Activated CD4-positive, alpha-beta T cell treated with anti-CD3 and anti-CD28 coated beads for 1 hour (primary cell): ENCODE measurements at regions not wholly inside any gene's neighbourhood (a gene's known extent, or its start where the extent isn't known, plus 50 kb on each side); places are given as distances from the start of the nearest gene placed in this dataset.

Experiments
- DNase-seq: peaks from one replicate; pipeline ENCODE4 v3.0.0-alpha.2; 2020

DNA sequence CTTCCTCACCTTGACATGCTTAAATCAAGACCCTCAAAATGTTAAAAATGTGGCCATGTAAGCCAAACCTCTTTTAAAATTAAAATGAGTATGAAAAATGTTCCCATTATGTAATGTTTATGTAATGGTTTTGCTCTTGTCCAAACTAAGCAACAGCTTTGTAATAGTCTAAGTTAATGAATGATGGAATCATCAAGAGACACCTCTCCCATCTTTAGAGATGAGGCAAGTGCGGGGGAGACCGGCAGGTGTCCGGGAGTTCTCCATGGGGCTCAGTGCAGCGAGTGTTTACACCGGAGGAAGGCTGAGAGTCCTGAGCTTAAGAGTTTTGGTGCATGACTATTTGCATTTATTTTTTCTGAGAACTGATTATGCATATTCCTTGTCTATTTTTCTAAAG, 384.9 kb upstream of the RNF32 start:
- DNase-seq = no peak

DNA sequence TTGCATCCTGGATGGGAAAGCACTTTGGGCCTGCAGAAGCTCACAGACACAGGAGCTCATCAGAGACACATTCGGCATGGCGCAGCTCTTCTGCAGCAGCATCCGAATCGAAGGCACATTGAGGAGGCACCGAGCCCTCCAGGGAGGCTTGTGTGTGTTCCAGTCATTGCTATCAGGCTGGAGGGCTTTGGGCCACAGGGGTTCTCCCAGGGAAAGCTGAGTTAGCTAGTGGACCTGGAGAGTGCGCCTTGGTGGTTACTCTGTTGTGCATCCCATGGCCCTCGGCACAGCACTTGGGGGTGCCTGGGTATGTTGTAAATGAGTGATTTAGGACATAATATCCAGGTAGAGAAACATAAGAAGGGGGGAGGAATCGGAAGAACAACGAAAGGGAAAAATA, 388.7 kb upstream of the RNF32 start:
- no peak for DNase-seq

DNA sequence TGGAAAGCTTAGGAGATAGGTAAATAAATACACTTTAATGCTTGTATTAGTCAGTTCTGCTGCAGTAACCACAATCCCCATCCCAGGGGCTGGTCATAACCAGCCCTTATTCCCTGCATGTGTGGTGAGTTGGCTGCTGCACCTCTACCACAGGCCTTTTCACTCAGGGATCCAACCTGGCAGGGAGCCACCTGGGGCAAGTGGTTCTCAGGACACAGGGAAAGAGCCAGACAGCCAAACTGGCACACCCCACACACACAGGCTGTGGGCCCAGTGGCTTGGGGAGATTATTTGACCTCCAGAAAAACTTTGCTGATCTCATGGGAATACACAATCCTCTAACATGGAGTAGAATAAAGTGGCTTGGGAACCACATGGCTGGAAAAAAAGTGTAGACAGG, 400.0 kb upstream of the RNF32 start:
- no peak for DNase-seq

DNA sequence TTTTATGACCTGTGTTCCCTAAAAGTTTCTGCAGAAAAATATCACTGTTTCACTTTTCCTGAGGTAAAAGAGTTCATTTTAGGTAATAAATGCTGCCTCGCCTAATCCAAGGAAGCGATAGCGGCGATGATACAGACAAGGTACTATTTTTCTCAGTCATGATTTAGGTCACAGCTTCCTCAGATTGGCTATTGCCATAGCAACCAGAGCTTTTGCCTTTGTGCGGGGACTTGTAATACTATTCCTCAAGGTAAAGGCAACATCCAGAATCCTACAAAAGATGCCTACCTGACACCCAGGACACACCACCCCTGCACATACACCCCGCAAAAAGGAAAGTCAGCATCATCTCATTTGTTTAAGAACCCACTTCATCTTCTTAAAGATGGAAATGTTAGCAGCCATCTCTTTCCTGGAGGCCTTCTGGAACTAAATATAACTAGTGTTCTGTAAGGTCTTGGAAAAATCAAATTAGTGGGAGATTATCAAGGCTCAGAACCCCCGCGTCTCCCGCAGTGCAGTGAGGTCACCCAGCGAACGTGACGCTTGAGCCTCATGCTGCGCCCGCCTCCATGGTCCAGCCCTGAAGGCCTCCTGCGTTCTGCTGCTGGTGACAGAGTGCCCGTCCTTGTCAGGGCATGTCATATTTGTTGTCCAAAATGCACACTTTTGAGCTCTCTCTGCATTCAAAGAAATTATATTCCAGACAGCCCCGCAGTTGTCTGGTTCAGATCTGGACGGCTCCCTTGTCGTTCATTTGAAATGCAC, 402.0 kb upstream of the RNF32 start:
- DNase-seq = no peak

DNA sequence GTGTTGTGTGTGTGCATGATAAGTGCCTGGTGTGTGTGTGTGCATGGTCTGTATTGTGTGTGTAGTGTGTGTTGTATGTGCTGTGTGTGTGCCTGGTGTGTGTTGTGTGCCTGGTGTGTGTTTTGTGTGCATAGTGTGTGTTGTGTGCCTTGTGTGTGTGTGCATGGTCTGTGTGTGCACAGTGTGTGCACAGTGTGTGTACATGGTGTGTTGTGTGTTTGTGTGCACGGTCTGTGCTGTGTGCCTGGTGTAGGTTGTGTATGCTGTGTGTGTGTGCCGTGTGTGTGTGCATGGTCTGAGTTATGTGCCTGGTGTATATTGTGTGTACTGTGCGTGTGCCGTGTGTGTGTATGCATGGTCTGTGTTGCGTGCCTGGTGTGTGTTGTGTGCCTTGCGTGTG, 403.0 kb upstream of the RNF32 start:
- no peak for DNase-seq

DNA sequence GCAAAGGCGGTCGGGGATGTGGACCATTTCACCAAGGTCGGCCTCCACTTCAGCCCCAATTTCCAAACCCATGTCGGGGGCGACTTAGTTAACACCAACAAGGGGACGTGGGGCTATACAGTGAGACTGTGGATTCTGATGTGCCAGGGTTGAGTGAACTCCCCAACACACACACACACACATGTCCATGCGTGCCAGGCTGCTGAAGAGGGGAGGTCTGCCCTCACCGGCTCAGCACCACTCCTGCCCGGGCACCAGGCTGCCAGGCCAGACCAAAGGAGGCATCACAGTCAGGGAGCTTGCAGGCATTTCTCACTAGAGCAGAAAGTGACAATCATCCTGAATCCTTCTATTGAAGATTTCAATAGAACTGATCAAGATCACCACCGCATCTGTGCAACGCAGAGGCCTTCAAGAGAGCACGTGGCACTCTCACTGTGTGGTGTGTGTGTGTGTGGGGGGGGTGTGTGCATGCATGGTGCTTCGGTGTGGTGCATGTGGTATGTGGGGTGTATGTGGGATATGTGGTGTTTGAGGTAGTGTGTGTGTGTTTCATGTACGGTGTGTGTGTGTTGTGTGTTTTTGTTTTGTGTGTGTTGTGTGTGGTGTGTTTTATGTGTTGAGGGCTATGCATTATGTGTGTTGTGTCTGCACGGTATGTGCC, 403.5 kb upstream of the RNF32 start:
- no peak for DNase-seq

DNA sequence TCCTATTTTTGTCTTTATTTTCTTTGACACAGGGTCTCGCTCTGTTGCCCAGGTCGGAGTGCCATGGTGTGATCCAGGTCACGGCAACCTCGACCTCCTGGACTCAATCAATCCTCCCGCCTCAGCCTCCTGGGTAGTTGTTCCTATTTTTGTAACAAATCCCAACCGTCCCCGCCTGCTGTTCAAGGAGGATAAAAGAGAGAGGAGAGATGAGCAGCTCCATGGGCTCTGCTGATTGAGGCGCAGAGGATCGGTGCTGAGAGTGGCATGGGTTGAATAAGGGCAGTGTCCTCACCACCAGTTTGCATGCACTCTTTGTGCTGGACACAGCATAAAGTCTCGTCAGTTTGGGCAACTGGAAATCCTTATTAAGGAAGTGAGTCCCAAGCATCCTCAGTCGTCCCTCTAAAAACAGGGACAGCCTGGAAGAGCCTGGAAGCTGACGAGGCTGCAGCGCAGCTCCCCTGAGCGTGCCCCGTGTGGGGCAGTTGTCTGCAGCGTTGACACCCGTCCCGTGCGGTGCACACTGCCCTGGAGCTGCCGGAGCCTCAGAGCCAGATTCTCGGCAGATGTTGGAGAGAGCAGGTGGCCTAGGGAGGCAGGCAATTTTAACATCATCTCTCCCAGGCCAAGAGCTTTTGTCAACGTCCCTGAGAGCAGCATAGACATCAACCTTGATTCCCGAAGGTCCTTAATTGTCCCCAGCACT, 404.2 kb upstream of the RNF32 start:
- no peak for DNase-seq

DNA sequence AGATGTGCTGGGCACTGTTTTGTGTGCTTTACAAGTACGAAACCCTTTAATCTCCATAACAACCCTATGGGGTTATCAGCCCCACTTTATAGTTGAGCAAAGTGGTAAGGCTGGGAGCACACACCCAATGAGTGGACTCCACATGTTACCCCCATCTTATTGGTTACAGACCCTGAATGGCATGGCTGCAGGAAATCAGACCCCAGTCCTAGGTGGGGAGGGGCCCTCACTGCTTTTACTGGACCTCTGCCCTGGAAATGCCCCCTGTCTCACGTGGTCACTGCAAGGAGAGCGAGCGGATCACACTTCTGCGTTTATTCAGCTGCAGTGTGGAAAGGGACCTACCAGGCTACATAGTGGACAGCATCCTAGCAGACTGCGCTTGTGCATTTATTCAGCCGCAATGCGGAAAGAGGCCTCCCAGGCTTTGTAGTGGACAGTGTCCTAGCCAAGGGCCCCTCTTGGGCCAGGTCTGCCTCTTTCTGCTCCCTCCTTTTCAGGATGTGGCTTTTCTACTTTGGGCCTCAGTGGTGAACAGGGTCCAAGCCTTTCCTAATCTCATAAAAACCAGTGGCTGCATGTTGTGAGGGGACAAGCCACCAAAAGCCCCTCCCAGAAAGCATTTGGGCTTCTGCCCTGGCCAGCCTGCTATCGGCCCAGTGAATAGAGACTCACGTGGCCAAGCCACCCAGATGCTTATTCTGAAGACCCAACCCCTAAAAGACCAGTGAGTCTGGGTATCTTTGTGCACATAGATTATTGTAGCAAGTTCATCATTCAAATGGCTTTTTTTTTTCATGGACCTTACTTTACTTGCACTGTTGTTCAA, 405.7 kb upstream of the RNF32 start:
- DNase-seq = no peak

DNA sequence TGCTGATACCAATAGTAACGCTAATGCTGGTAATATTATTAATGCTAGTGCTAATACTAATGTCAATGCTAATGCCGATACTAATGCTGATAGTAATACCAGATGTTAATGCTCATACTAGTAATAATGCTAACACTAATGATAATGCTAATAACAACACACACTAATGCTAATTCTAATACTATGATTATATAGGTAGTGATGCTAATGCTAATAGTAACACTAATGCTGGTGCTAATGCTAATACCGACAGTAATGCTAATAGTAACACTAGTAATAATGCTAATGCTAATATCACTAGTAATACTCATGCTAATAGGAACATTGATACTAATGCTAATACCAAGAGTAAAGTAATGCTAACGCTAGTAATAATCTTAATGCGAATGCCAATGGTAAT, 406.4 kb upstream of the RNF32 start:
- DNase-seq = no peak

DNA sequence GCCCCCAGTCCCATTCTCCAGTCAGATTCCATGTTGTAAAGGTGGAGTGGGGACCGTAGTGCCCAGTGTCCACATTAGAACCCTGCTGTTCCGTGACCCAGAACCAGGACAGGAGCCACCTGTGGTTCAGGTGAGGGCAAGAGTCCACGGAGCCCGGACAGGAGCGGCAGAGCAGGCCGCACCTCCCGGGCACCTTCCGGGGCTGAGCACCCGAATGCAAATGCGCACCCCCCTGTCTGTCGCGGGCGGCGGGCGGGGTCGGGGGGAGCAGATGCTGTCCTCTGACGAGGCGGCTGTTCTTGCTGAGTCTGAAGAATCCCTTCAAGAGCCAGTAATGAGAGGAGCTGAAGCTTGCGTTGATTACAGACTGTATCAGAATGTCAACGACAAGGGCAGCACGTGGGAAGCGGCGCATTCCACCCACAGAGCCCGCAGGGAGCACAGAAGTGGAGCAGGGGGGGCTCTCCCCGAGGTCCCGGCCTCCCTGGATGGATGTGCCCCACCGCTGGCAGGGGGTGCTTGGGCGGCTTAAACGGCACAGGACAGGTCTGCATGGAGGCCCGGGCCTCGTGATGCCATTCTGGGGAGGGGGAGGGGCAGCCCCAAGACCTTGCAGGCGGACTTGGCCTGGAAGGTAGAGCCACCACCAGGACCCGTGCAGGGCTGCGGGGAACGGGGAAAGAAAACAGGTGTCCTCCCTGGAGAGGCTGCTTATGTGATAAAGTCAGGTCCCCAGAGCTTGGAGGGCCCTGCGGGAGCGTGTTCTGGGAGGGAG, 407.5 kb upstream of the RNF32 start:
- DNase-seq = no peak

DNA sequence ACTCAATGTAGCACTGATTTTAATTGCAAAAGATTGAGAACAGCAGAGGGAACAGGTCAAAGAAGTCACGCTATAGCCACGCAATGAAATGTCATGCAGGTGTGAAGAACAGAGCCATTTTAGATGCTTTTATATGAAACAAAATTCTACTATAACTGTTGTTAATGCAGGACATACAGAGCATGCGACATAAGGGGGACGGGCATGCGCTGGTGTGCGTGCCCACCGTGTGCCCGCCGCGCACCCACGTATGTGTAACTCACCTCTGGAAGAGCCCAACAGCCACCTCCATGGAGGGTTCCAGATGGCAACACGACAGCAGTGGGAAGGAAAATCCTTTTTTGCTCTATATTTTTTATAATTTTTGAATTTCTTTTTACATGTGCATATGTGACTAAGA, 410.0 kb upstream of the RNF32 start:
- DNase-seq = no peak

DNA sequence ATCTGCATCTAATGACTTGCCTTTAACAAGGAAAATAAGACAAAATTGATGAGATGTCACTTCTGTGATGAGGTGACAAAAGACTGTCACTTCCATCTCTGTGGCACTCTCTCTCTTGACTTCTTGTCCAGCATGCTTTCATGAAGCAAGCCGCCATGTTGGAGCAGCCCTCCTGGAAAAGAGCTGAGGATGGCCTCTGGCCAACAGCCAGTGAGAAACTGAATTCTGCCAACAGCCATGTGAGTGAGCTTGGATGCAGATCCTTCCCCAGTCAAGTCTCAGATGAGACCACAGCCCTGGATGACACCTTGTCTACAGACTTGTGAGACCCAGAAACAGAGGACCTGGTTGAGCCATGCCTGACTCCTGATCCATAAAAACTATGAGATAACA, 412.6 kb upstream of the SHH start:
- DNase-seq = no peak

DNA sequence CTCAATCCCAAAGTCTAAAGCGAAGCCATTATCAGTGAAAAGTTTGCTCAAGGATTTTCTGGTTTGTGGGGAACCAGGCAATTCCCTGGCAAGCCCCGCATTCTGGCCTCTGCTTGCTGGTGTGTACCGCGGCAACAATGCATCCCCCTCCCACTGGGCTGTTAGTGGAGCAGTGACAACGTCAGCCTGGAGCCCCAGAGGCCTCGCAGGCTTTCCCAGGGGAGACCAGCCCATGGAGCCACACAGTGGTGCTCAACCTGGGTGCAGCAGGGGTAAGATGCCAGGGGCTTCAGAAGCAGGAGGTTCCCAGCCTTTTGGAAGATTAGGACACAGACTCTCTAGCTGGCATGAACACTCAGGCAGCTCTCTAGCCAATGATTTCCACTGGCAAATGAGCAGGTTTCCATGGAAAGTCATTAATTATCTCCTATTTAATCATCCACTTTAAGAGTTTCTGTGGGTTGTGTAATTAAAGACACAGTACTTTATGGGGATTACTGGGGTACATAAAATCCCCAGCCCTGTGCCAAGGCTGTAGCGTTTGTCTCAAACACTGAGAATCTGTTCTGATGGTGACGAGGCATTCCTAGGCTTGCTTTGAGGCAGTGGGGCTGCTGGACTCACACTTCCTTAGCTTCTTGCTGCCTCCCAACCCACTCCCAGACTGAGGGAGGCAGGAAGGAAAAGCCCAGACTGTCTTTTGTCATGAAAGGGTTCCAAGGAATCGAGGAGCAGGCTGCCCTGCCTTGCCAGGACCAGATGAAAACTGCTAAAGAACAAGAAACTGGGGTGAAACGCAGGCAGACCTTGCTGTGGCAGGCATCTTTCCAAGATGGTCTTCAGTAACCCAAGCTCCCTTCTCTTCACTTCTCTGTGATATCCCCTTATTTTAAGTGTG, 411.9 kb upstream of the SHH start:
- DNase-seq = no peak

DNA sequence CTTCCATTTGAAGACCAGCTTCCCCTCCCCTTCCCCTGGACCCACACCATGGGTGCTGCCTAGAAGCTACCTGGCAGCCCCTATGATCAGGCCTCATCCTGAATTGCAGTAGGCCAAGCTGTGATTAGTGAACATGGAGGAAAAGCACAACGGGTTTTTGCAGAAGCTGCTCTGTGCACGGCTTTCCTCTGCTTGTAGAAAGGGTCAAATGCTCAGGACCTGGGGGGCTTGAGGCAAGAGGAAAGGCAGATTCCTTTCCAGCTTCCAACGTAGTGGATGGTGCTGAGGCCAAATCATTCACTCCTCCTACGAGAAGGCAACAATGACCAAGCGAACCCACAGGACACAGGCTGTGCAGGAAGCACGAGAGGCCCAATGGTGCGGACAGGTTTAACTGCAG, 410.3 kb upstream of the SHH start:
- no peak for DNase-seq

DNA sequence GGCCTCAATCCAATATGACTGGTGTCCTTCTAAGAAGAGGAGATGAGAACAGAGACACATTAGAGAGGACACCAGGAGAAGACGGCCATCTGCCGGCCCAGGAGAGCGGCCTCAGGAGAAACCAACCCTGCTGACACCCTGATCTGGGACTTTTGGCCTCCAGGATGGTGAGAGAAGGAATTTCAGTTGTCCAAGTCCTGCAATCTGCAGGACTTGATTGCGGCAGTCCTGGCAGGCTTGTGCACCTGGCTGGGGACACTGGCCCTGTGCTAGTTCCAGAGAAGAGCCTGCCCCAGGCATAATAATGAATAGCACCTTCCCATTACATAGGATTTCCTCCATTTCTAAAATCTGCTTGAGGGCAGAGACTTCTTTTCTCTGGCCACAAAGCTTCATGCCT, 409.9 kb upstream of the SHH start:
- DNase-seq = no peak

DNA sequence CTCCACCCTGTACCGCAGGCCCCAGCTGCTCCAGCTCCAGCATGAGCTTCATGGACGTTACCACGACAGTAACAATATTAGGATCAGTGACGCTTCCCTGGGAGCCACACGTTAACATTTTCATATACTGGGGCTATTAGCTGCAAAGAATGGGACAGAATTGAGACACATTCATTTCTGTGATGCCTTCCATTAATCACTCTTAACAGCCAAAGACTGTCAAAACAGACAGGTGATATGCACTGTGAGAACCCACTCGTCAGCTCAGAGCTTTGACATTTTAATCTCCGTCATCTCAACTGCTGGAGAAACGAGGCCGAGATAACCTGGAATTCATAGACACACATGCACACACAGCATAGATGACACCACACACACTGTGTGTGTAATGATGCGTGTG, 408.4 kb upstream of the SHH start:
- DNase-seq = no peak

DNA sequence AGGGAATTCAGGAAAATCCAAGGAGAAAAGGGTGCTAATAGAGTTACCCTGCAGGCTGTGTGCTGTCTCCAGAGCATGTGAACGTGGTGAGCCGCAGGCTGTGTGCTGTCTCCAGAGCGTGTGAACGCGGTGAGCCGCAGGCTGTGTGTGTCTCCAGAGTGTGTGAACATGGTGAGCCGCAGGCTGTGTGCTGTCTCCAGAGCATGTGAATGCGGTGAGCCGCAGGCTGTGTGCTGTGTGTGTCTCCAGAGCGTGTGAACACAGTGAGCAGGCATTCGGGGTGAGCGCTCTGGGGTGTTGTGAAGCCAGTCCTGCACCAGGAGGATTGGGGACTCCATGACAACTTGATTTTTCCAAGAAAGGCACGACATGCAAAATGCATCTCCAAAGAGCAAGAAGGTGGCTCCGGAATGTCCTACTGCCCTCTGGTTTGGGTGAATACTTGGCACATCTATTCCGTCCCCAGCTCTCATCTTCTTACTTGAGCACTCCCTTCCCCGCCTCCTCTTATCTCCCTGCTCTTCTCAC, 407.9 kb upstream of the SHH start:
- no peak for DNase-seq

DNA sequence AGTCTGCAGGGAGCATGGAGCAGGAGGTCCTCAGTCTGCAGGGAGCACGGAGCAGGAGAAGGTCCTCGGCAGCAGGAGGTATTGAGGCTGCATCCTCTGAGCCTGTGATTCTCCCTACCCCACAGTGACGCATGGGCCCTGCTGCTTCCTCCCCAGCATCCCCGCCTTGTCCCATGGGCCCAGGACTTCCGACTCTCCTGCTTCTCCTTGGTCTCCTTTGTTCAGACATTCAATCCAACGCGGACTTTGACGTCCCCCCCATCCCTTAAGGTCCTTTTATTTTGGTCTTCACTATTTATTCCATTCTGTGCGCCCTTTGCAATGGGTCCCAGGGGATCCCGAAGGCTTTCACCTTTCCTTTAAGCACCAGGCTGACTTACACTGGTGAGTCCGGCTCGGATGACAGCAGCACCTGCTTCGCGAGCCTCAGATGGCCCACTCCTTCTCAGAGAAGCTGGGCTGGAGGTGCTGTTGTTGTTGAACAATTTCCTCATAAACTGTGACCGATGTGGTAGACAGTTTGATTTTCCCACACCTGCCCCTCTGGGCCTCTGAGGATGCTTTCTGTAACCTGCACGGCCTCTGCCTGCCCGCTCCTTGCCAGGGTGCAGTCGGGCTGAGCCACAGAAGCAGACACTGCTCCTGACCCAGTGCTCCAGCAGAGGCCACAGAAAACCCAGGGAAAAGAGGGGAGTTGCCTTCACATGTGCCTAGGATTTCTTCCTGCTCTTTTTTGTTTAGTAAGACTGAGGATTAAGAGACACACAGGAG, 407.2 kb upstream of the SHH start:
- no peak for DNase-seq

DNA sequence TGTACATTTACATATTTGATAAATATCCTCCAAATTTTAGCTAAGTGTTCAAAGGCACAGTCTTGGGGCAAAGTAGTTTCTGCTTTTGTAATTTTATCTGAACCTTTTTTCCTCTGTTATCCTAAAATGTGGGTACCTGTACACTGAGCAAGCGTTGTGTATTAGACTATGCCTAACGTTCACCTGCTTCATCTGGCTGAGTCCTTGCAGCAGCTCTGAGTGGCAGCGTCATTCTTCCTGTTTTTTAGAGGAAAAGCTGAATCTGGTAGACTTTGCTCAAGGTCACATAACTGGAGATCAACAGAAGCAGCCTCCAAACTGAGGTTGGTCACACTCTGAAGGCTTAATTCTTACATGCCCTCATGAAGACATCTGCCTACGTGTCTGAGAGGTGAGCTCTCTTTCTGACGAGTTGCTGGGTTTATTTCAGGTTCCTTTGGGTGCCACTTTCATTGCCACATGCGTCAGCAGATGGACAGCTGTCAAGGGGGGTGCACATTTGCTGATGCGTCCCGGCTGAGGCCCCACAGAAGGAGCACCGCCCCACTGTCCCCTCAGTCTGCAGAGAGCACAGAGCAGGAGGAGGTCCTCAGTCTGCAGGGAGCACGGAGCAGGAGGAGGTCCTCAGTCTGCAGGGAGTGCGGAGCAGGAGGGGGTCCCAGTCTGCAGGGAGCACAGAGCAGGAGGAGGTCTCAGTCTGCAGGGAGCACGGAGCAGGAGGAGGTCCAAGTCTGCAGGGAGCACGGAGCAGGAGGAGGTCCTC, 406.5 kb upstream of the SHH start:
- DNase-seq = no peak

DNA sequence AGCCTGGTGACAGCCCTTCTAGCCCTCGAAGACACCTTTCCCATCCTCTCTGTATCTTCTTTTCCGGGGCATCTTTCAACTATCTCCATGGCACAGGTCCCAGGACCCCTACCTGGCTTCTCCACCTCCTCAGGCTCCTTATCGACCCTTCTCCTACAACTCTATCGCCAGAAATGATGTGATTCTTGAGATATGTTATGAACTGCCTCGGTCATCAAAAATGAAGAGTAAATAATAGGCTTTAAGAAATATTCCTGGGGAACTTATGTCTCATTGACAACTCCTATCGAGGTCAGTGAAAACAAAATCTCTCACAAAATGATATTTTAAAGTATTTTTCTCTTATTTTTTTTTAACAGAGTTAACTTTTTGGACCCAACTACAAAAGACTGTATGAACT, 405.5 kb upstream of the SHH start:
- no peak for DNase-seq
